ENCODE measurements at regions not wholly inside any gene's neighbourhood (a gene's known extent, or its start where the extent isn't known, plus 50 kb on each side); places are given as distances from the start of the nearest gene placed in this dataset.

DNA sequence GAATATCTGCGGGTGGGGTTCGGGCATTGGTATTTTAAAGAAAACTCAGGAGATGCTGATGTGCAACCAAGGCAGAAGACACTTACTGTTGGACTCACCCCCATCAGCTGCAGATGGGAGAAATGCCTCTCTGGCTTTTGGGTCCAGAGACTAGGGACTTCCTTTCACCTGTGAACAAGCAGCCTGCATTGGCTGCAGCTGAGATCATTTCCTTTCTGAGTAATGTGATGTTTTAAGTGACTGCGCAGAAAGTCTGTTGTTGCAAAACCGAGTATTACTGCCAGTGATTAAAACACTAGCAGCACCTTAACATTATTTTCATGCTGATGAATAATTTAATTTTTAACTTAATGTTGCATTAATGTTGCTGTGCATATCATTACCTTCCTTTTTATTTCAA lies 143.0 kb downstream of the TSN start:
- DNase-seq = no peak
- Mint-ChIP-seq H3K27me3 (no peaks in the 10 kb centered on the region), H3K4me1 (no peaks in the 10 kb centered on the region), H3K4me3 (no peak overlapping the region), H3K36me3 (no peaks in the 10 kb centered on the region), H3K9me3 (no peaks in the 10 kb centered on the region), H3K27ac (no peak overlapping the region)
- CTCF ChIA-PET = no interaction called here

DNA sequence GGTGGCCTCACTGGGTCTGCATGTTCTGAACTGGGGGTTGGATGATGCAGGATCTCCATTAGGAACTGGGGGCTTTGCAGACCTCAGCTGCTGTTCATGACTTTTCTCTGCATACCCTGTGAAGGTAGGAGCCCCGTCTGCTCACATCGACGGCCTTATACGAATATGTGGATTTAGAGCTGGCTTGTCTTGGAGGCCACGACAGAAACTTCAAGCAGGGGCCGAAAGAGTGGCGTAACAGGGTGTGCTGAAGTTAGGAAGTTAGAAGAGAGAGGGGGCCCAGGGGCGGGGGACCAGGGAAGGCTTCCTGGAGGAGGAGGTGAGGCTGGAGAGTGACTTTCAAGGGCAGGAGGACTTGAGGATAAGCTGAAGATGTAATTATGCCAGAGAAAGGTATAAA lies 144.9 kb downstream of the TSN start:
- no peak for DNase-seq
- Mint-ChIP-seq H3K4me3 (no peak overlapping the region), H3K4me1 (no peaks in the 10 kb centered on the region), H3K27ac (no peak overlapping the region), H3K27me3 (no peaks in the 10 kb centered on the region), H3K36me3 (no peaks in the 10 kb centered on the region), H3K9me3 (no peaks in the 10 kb centered on the region)
- CTCF ChIA-PET = no interaction called here

DNA sequence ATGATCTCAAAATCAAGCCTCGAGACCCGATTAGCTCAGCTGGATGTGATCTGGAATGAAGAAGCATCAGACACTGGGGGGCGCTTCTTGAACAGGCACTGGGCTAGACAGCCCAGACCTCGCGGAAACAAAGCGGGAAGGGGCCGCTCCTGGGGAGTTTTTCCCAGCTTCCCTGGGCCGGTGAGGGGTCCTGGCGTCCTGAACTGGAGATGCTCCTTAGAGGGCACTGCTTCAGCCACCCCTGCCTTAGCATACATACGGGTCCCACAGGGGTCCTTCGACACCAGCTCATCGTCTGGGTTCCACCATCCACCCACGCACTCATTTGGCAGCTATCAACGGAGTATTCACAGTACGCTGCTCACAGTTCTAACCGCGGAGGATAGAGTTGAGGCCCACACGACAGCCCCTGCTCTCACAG lies 146.7 kb downstream of the TSN start:
- Mint-ChIP-seq H3K27ac (no peak overlapping the region), H3K4me3 (no peak overlapping the region), H3K4me1 (no peaks in the 10 kb centered on the region), H3K36me3 (no peaks in the 10 kb centered on the region), H3K27me3 (no peaks in the 10 kb centered on the region), H3K9me3 (no peaks in the 10 kb centered on the region)
- no peak for DNase-seq
- CTCF ChIA-PET = no interaction called here

DNA sequence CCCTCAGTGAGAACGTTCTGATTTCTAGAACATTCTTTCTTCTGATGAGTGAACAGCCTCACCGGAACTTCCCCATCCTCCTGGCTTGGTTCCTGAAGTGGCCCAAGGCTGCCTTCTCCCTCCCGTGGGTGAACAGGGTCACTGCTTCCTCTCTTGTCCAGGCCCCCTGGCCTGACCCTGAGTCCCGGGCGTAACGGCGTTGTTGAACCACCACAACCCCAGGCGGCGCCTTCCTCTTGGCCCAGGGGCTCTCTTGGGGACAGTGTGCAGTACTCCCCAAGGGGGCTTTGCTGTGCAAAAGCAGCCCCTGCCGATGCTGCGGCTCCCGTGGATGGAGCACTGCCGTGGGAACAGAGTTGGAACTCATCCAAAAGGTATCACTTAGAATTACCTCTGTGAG lies 147.2 kb downstream of the TSN start:
- no peaks in the 10 kb centered on the region for H3K27me3 Mint-ChIP-seq
- no peaks in the 10 kb centered on the region for H3K9me3 Mint-ChIP-seq
- H3K4me1 Mint-ChIP-seq = no peaks in the 10 kb centered on the region
- H3K4me3 Mint-ChIP-seq = no peak overlapping the region
- DNase-seq = no peak
- no peaks in the 10 kb centered on the region for H3K36me3 Mint-ChIP-seq
- CTCF ChIA-PET = no interaction called here
- H3K27ac Mint-ChIP-seq = no peak overlapping the region

DNA sequence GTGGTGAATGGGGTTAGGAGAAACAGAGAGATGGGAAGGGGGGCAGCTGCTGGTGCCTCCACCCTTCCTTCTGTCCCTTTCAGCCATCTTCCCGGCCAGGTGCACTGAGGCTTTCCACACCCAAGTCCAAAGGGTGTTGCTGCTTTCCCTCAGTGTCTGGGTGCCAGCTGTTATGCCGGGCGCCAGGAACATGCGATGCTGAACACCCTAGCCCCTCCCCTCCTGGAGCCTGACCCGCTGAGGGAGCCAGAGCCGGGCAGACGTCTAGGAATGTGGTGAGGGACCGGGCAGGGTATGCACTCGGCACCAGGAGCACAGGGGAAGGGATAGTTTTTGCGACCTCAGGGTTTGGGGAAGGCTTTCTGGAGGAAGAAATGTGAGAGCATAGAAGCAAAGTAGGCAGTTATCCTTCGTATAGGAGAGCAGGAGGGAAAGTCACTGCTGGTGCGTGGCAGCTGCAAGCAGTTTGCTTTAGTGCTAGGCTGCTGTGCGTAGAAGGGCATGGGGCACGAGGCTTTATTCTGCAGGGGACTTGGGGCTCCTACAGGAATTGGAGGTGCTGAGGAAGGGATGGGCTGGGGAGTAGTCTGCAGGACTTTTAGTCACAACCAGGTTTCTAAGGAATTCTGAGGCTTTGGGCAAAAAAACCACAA lies 147.7 kb downstream of the TSN start:
- Mint-ChIP-seq H3K36me3 (no peaks in the 10 kb centered on the region), H3K27me3 (no peaks in the 10 kb centered on the region), H3K4me1 (no peaks in the 10 kb centered on the region), H3K9me3 (no peaks in the 10 kb centered on the region), H3K27ac (no peak overlapping the region), H3K4me3 (no peak overlapping the region)
- DNase-seq = no peak
- CTCF ChIA-PET = no interaction called here

DNA sequence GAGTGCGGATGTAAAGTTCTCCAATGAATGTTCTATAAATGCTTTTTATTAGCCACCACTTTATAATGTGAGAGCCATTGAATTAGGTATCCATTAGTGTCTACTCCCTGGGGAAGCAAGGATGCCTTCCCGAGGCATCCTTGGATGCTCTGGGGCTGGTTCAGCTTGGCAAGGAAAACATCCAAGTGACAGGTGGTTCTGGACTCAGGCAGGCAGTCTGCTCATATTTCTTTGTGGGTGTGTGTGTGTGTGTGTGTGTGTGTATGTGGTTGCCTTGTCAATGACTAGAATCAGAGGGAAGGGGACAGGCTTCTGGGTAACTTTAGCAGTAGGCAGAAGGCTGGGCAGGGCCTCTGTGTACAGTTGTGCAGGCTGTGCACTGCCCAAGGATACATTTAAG lies 149.2 kb downstream of the TSN start:
- Mint-ChIP-seq H3K9me3 (no peaks in the 10 kb centered on the region), H3K27ac (no peak overlapping the region), H3K4me3 (no peak overlapping the region), H3K27me3 (no peaks in the 10 kb centered on the region), H3K36me3 (no peaks in the 10 kb centered on the region), H3K4me1 (no peaks in the 10 kb centered on the region)
- no peak for DNase-seq
- CTCF ChIA-PET = no interaction called here

DNA sequence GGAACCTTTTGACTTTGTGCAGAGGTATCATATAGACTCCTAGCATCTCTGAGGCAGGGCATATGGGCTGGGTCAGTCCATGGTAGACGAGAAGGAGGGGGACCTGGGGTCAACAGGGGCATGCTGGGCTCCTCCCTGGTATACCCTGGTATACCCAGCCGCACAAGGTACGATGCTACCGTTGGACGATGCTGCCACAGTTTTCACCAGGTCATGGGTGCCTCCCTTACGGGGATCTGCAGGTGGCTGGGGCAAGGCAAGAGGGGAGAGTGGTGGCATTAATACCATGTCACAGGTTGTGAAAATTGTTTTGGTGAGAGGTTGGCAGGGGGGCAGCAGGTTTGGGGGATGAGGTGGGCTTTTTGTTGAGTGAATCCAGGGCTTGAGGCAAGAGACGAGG lies 149.8 kb downstream of the TSN start:
- no peak for DNase-seq
- Mint-ChIP-seq H3K4me3 (no peak overlapping the region), H3K4me1 (no peaks in the 10 kb centered on the region), H3K36me3 (no peaks in the 10 kb centered on the region), H3K27me3 (no peaks in the 10 kb centered on the region), H3K9me3 (no peaks in the 10 kb centered on the region), H3K27ac (no peak overlapping the region)
- CTCF ChIA-PET = no interaction called here

DNA sequence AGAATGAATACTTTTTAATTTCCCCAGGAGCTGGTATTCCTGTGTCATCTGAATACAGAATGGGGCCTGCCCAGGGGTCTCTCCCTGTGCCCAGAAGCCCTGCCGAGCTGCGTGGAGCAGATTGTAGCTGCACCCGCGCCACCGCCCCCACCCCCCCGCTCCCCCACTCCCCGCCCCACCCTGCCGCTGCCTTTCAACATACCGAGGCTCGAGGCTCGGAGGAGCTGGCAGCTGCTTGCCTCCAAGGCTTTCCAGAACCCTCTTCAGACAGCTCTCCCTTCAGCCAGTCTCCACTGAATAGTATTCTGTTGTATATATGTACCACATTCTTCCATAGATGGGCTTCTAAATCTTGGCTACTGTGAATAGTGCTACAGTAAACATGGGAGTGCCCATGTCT lies 150.7 kb downstream of the TSN start:
- Mint-ChIP-seq H3K27me3 (no peaks in the 10 kb centered on the region), H3K9me3 (no peaks in the 10 kb centered on the region), H3K4me3 (no peak overlapping the region), H3K27ac (no peak overlapping the region), H3K36me3 (no peaks in the 10 kb centered on the region), H3K4me1 (no peaks in the 10 kb centered on the region)
- CTCF ChIA-PET = interaction anchor here (1.0 kb wide), 1 partner anchor 9 kb away, joined by 5 read pairs; no protein-coding TSS in a partner anchor
- no peak for DNase-seq

DNA sequence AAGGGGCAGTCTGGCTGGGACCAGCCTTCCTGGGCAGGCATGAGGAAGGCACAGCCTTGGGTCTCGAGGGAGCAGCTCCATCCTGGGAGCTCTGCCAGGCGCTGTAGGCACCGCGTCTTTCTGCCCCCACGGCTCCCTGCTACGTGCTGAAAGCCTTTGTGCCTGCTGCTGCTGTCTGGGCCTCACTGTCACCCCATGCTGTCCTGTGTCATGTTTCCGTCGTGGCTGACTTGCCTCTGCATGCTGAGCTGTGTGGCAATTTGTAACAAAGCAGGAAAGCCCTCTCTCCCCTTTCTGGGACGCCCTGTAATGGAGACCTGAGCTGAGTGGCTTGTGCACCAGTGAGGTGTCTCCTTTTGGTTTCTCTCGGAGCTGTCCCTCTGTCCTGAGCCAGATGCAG lies 152.5 kb downstream of the TSN start:
- CTCF ChIA-PET = interaction anchor here (0.6 kb wide), 1 partner anchor 1967 kb away, joined by 3 read pairs; no protein-coding TSS in a partner anchor
- peaks cover 4% of the 10 kb centered on the region for H3K27me3 Mint-ChIP-seq
- H3K4me1 Mint-ChIP-seq = no peaks in the 10 kb centered on the region
- no peaks in the 10 kb centered on the region for H3K36me3 Mint-ChIP-seq
- H3K27ac Mint-ChIP-seq = no peak overlapping the region
- no peak overlapping the region for H3K4me3 Mint-ChIP-seq
- no peak for DNase-seq
- no peaks in the 10 kb centered on the region for H3K9me3 Mint-ChIP-seq

DNA sequence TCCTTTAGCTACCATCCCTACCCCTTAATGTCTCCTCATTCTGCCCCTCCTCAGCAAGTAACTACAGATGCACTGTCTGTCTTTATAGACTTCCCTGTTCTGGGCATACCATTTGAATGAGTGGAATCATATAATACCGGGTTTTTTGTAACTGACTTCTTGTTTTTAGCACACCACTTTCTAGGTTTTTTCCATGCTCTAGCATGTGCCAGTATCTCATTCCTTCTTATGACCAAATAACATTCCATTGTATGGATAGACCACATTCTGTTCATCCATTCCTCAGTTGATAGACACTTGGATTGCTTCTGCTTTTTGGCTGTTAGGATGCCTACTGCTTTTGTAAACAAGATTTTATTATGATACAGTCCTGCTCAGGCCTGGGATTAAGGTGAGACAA lies 154.7 kb downstream of the TSN start:
- Mint-ChIP-seq H3K36me3 (no peaks in the 10 kb centered on the region), H3K9me3 (no peaks in the 10 kb centered on the region), H3K4me1 (no peaks in the 10 kb centered on the region), H3K27me3 (peaks cover 4% of the 10 kb centered on the region), H3K4me3 (no peak overlapping the region), H3K27ac (no peak overlapping the region)
- DNase-seq = no peak
- CTCF ChIA-PET = no interaction called here

DNA sequence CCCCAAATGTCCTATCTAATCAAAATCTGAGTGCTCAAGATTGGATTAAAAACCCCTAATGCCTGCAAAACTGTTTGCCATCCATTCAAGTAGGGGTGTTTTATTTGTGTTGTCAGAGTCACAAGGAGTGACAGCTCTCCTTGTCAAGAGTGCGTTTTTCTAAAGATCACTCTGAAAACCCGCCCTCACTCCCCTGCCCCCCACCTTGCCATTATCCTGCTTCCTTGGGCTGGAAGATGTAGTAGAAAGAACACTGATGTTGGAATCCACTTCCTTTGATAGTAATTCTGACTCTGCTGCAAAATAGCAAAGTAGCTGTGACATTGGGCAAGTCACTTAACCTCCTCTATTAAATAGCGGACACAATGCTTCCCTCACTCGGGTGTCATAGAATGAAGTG lies 155.6 kb downstream of the TSN start:
- Mint-ChIP-seq H3K36me3 (no peaks in the 10 kb centered on the region), H3K4me3 (no peak overlapping the region), H3K9me3 (no peaks in the 10 kb centered on the region), H3K27ac (no peak overlapping the region), H3K27me3 (peaks cover 4% of the 10 kb centered on the region), H3K4me1 (no peaks in the 10 kb centered on the region)
- no peak for DNase-seq
- CTCF ChIA-PET = no interaction called here

DNA sequence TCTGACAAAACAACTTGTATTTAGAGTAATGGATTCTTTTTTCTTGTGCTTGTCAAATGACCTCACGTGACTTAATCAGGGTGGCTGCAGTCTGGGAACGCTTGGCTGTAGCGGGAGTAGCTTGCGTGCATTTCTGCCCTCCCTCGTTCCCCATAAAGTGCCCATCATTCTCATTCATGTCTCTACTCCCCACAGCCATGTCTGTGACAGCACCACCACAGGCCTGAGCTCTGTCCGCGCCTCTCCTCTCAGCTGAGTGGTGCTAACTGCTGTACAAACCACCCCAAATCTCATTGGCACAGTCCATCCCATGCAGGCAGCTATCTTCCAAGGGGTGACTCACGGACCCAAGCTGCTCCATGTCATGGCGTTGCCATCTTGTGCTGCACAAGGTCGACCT lies 161.7 kb downstream of the TSN start:
- DNase-seq = no peak
- Mint-ChIP-seq H3K36me3 (no peaks in the 10 kb centered on the region), H3K27me3 (peaks cover 4% of the 10 kb centered on the region), H3K4me3 (no peak overlapping the region), H3K4me1 (no peaks in the 10 kb centered on the region), H3K9me3 (no peaks in the 10 kb centered on the region), H3K27ac (no peak overlapping the region)
- CTCF ChIA-PET = no interaction called here

DNA sequence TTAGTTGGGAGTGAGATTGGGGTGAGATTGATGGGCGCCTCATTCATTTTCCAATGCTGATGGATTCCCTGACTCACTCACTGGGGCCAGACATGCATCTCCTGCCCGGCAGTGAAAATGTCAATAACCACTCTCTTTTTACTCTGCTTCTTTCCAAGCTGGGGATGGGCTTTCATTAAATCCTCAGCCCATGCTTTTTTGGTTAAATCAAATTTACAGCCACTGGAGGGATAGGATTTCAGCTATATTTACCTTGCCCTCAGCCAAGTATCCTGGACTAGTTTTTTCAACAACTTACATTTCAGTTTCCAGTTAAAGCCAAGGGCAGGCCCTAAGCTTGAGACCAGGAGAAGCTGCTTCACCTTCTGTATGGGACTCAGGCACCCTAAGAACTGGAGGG lies 162.8 kb downstream of the TSN start:
- Mint-ChIP-seq H3K4me3 (no peak overlapping the region), H3K4me1 (no peaks in the 10 kb centered on the region), H3K27me3 (peaks cover 4% of the 10 kb centered on the region), H3K9me3 (no peaks in the 10 kb centered on the region), H3K27ac (no peak overlapping the region), H3K36me3 (no peaks in the 10 kb centered on the region)
- CTCF ChIA-PET = no interaction called here
- no peak for DNase-seq

DNA sequence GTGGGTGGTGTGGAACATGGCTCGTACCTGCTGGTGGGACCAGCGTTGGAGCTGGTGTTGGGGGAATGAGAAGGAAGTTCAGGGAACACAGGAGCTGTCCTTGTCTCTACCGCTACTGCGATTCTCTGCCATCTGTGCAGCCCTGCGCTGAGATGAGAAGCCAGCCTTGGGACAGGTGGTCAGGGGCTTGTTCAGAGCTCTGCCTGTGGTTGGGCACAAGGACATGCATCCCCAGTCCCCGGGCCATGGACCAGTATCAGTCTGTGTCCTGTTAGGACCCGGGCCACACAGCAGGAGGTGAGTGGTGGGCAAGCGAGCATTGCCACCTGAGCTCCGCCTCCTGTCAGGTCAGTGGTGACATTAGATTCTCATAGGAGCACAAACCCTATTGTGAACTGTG lies 164.4 kb downstream of the TSN start:
- DNase-seq = no peak
- Mint-ChIP-seq H3K9me3 (no peaks in the 10 kb centered on the region), H3K36me3 (no peaks in the 10 kb centered on the region), H3K4me1 (no peaks in the 10 kb centered on the region), H3K4me3 (no peak overlapping the region), H3K27me3 (peaks cover 4% of the 10 kb centered on the region), H3K27ac (no peak overlapping the region)
- CTCF ChIA-PET = no interaction called here

DNA sequence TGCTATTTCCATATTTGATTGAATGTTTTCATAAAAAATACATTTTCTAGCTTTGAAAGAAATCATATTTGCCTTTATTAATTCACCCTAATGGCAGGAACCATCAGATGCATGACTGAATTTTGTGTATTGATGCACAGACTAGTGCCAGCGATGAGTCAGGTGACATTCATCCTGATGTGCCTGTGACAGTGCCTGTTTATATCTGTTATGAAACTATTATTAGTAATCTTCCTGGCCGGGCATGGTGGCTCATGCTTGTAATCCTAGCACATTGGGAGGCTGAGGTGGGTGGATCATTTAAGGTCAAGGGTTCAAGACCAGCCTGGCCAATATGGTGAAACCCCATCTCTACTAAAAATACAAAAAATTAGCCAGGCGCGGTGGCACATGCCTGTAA lies 170.0 kb downstream of the TSN start:
- no peak for DNase-seq
- Mint-ChIP-seq H3K4me1 (no peaks in the 10 kb centered on the region), H3K9me3 (no peaks in the 10 kb centered on the region)

DNA sequence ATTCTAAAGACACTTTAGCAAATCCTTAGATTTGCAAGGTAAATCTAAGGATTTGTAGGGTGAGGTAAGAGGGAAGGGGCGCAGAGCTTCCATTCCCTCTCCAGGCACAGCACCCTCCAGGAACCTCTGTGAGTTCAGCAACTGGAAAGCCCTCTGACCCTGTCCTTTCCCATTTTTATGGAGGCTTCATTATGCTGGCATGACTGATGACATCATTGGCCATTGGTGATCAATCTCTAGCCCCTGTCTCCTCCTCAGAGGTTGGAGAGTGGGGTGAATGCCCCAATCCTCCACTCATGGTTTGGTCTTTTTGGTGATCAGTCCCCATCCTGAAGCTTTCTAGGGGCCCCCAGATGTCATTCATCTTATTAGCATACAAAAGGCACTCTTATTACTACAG lies 187.8 kb downstream of the TSN start:
- CTCF ChIA-PET = no interaction called here
- DNase-seq = no peak
- H3K4me1 Mint-ChIP-seq = no peaks in the 10 kb centered on the region
- H3K36me3 Mint-ChIP-seq = no peaks in the 10 kb centered on the region
- no peak overlapping the region for H3K27ac Mint-ChIP-seq
- no peaks in the 10 kb centered on the region for H3K9me3 Mint-ChIP-seq
- no peak overlapping the region for H3K4me3 Mint-ChIP-seq
- peaks cover 12% of the 10 kb centered on the region for H3K27me3 Mint-ChIP-seq

More for the DNA sequence above, 170.0 kb downstream of the TSN start:
- Mint-ChIP-seq H3K4me3 (no peak overlapping the region), H3K27ac (no peak overlapping the region), H3K27me3 (no peaks in the 10 kb centered on the region), H3K36me3 (no peaks in the 10 kb centered on the region)
- CTCF ChIA-PET = no interaction called here

Data from activated naive CD4-positive, alpha-beta T cell treated with anti-CD3 and anti-CD28 coated beads, Interleukin-2, amount 10 ng/mL, durations not matched to agents 7 days and 5 days (primary cell).